Right cardiac atrium (tissue), 5 donors: ENCODE measurements at regions not wholly inside any gene's neighbourhood (a gene's known extent, or its start where the extent isn't known, plus 50 kb on each side); places are given as distances from the start of the nearest gene placed in this dataset.

ENCODE experiments used
- ATAC-seq, 2 donors: fragments of 200-7000 bp; cut with Tn5 transposase; one replicate each; pipeline versions ENCODE4 v1.8.0 to v1.9.1; 2020; ENCODE audit warnings: moderate library complexity in 2 of 2, mild to moderate bottlenecking in 1 of 2
- DNase-seq, 3 donors: peaks; one replicate each; pipeline ENCODE4 v3.0.0-alpha.2; 2020
- H3K27ac ChIP-seq: one replicate; pipeline ENCODE4 v1.5.1; 2013; ENCODE audit warnings: mild to moderate bottlenecking, low read length, control low read depth, moderate library complexity
- H3K27me3 ChIP-seq: one replicate; pipeline ENCODE4 v1.6.1; 2013; ENCODE audit not compliant: control insufficient read depth, insufficient read depth
- H3K4me1 ChIP-seq: one replicate; pipeline ENCODE4 v1.6.1; 2013; ENCODE audit warnings: low read length; ENCODE audit not compliant: control insufficient read depth, insufficient read depth
- H3K4me3 ChIP-seq: one replicate; pipeline ENCODE4 v1.5.1; 2013; ENCODE audit warnings: low read length, control low read depth
- H3K9me3 ChIP-seq: one replicate; pipeline ENCODE4 v1.6.1; 2013; ENCODE audit warnings: low read length; ENCODE audit not compliant: control insufficient read depth
- WGBS: extraction: QIAGEN DNeasy Blood & Tissue Kit; methylation state at CpG from one replicate; pipeline ENCODE4 v1.1.7; 2013; 5-methylcytosine and 5-hydroxymethylcytosine counted together
- intact Hi-C, 4 donors: fragments of 100-400 bp; cut with DNase I; formaldehyde crosslinking; loops; one replicate each; pipeline versions ENCODE4 v1.11.0 to v1.14.0; 2022 to 2023
- donor health status: healthy with polysubstance abuse.
- donor health status: DM: no; HTN: yes; CAD: no.
- donor health status: DM: no; HTN: no; CAD: no.
- donor health status: DM: no; HTN: yes; CAD: no; lungs with severe emphysema.
- donor health status: DM: yes; HTN: yes; CAD: no.

DNA sequence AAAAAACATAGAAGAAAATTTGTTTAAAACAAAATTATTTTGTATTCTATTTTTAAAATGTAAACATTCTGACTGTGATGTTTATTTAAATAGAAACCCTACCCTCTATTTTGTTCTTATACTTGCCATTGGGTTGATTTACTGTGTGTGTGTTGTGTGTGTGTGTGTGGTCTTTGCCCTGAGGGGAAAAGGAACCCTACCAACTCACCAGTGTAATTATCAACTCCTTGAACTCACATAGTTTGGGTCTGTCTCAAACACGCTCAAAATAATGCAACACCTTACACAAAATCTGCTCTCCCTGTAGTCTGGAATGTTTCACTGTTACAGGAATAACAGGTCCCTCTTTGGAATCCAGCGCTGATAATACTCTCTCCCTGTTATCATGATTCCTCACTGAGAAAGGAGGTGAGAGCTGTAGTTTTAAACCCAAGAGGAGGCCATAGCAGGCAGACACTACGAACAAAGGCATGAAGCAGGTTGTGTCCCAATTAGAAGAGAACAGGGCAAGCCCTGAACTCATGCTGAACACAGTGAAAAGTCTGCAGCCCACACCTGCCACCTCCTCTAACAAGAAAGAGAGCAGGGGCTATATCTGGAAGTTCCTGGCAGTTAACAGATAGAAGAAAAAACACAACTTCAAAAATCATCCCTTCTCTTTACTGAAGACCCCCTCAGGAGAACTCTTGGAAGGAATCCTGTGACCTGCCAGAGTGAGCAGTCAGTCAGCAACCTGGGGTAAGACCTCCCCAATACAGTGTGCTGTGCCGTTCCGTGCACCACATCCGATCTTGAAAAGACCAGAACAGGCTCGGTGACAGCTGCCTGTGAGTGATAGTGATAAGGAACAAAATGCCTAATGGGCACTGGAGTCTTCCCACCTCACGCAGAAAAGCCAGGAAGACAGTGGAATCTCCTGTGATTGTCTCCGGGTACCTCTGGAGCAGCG lies 608.1 kb upstream of the ADAMTS16 start:
- Histone ChIP-seq H3K9me3 (peaks cover 3% of the 10 kb centered on the region), H3K4me3 (no peak overlapping the region), H3K27me3 (no peaks in the 10 kb centered on the region), H3K27ac (no peak overlapping the region), H3K4me1 (no peaks in the 10 kb centered on the region)
- intact Hi-C loops, result no loop called here
- DNase-seq (no peak), ATAC-seq (no peak)
- 24% methylated on average over 10 of the region's 10 CpGs for WGBS

- ATAC-seq (peak in 1 of 2 donors; percentile 38), DNase-seq (no peak)
- Histone ChIP-seq H3K4me3 (no peak overlapping the region), H3K4me1 (no peaks in the 10 kb centered on the region), H3K9me3 (peaks cover 3% of the 10 kb centered on the region), H3K27ac (no peak overlapping the region), H3K27me3 (no peaks in the 10 kb centered on the region)
- intact Hi-C loops, result no loop called here
- 55% methylated on average over 6 of the region's 6 CpGs for WGBS
Measured at GRCh38 chr5:4532705-4533080, 607.4 kb upstream of the ADAMTS16 start.

DNA sequence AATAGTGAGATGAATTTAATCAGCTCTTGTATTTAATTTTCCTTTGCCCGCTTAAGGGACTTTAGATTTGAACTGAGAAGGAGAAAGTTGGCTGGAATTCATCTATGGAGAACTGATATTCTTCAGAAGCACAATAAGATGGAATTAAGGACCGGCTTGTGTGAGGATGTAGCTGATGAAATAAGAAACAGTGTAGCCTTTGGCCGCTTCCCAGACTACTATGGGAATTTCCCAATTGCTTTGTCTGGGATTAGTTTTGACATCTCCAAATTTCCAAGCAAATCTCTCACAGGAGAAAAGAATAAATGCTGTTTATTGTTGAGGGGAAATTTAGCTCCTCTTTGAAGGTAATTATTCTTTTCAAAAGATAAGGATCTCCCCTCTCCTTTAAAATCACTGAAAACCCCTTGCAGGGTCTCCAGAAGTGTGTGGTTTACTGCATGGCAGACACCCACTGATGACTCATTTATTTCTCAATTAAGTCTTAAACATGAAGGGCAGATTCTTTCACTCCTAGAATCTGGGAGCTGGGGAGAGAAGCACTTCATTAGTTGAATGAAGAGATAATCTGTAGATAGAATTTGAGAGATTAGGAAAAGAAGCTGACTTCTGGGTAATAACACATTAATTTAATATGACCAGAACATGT lies 606.5 kb upstream of the ADAMTS16 start:
- WGBS, result 66% methylated on average over 3 of the region's 3 CpGs

DNA sequence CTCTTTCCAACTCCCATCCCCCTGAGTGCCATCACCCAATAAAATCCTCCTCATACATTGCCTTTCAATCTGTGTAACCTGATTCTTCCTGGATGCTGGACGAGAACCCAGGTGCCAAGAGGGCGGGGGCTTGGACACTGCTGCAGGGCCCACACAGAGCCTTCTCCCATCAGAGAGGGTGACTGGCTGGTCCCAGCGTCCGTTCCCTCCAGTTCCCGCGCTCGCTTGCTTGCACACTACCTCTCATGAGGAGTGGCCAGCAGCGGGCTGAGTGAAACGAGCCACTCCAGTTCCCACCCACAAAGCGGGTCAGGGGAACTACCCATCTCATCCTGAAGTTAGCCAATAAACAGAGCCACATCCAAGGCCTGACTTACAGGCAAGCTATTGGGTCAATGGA lies 602.6 kb upstream of the ADAMTS16 start:
- Histone ChIP-seq H3K4me3 (no peak overlapping the region), H3K4me1 (no peaks in the 10 kb centered on the region), H3K27ac (no peak overlapping the region), H3K9me3 (peaks cover 3% of the 10 kb centered on the region), H3K27me3 (no peaks in the 10 kb centered on the region)
- DNase-seq (no peak), ATAC-seq (no peak)
- 86% methylated on average over 10 of the region's 10 CpGs for WGBS
- intact Hi-C loops, result no loop called here

More for the DNA sequence above, 606.5 kb upstream of the ADAMTS16 start:
- intact Hi-C loops, result no loop called here
- Histone ChIP-seq H3K4me3 (no peak overlapping the region), H3K9me3 (peaks cover 3% of the 10 kb centered on the region), H3K4me1 (no peaks in the 10 kb centered on the region), H3K27ac (no peak overlapping the region), H3K27me3 (no peaks in the 10 kb centered on the region)
- ATAC-seq (no peak), DNase-seq (no peak)

- Histone ChIP-seq H3K9me3 (peaks cover 3% of the 10 kb centered on the region), H3K27me3 (no peaks in the 10 kb centered on the region), H3K27ac (no peak overlapping the region), H3K4me3 (no peak overlapping the region), H3K4me1 (no peaks in the 10 kb centered on the region)
- ATAC-seq, result peak in 1 of 2 donors; percentile 32
- no peak for DNase-seq
- intact Hi-C loops, result no loop called here
- WGBS, result 60% methylated on average over 5 of the region's 5 CpGs
Measured at GRCh38 chr5:4540375-4541173, 599.6 kb upstream of the ADAMTS16 start.

- 76% methylated on average over 4 of the region's 4 CpGs for WGBS
- Histone ChIP-seq H3K27me3 (no peaks in the 10 kb centered on the region), H3K4me3 (no peak overlapping the region), H3K9me3 (peaks cover 3% of the 10 kb centered on the region), H3K4me1 (no peaks in the 10 kb centered on the region), H3K27ac (no peak overlapping the region)
- DNase-seq (no peak), ATAC-seq (no peak)
- intact Hi-C loops, result no loop called here
Measured at GRCh38 chr5:4541334-4541733, 598.8 kb upstream of the ADAMTS16 start.

GRCh38 chr5:4542145-4542778 lies 597.9 kb upstream of the ADAMTS16 start:
- no peak overlapping the region for H3K4me3 ChIP-seq
- ATAC-seq, result no peak
- no peak overlapping the region for H3K27ac ChIP-seq
- intact Hi-C loops, result no loop called here
- H3K27me3 ChIP-seq, result no peaks in the 10 kb centered on the region
- no peaks in the 10 kb centered on the region for H3K4me1 ChIP-seq
- H3K9me3 ChIP-seq, result peaks cover 3% of the 10 kb centered on the region
- 31% methylated on average over 12 of the region's 12 CpGs for WGBS
- no peak for DNase-seq

GRCh38 chr5:4544049-4544670 lies 596.0 kb upstream of the ADAMTS16 start:
- no peak for ATAC-seq
- no peaks in the 10 kb centered on the region for H3K4me1 ChIP-seq
- WGBS, result 43% methylated on average over 10 of the region's 10 CpGs

GRCh38 chr5:4547547-4547946 lies 592.6 kb upstream of the ADAMTS16 start:
- H3K4me1 ChIP-seq, result no peaks in the 10 kb centered on the region
- intact Hi-C loops, result no loop called here
- ATAC-seq, result no peak
- DNase-seq, result no peak
- WGBS, result 87% methylated on average over 6 of the region's 6 CpGs
- no peaks in the 10 kb centered on the region for H3K9me3 ChIP-seq
- H3K27me3 ChIP-seq, result no peaks in the 10 kb centered on the region
- H3K27ac ChIP-seq, result no peak overlapping the region
- H3K4me3 ChIP-seq, result no peak overlapping the region

More at GRCh38 chr5:4544049-4544670, 596.0 kb upstream of the ADAMTS16 start:
- Histone ChIP-seq H3K27ac (no peak overlapping the region), H3K27me3 (no peaks in the 10 kb centered on the region), H3K4me3 (no peak overlapping the region), H3K9me3 (peaks cover 3% of the 10 kb centered on the region)
- intact Hi-C loops, result no loop called here
- DNase-seq, result no peak

DNA sequence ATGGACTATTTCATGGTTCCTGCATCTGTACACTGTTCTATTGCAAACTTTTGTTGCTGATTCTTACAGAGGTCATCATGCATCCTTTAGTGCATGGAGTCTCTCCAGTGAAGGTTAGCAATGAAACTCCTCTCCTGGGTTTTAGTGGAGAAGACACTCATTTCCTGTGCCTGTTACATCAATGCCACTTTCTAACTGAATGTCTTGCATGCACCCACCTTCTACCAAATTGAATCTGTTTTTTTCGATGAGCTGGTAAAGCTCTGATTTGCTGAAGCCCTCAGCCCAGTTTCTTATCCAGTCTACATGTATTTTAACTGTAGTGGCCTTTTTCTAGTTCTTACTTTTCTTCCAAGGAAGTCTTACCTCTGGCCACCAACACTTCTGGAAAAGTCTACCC lies 591.8 kb upstream of the ADAMTS16 start:
- Histone ChIP-seq H3K27ac (no peak overlapping the region), H3K4me3 (no peak overlapping the region), H3K4me1 (no peaks in the 10 kb centered on the region), H3K27me3 (no peaks in the 10 kb centered on the region), H3K9me3 (no peaks in the 10 kb centered on the region)
- ATAC-seq (no peak), DNase-seq (no peak)
- 66% methylated on average over 1 of the region's 1 CpG for WGBS
- intact Hi-C loops, result no loop called here
